Endothelial cell of umbilical vein (primary cell): ENCODE measurements at regions not wholly inside any gene's neighbourhood (a gene's known extent, or its start where the extent isn't known, plus 50 kb on each side); places are given as distances from the start of the nearest gene placed in this dataset.

Source experiments
- BruUV-seq: library from RNA; stranded (reverse); fragments of 400-500 nt; replicated peaks from 2 replicates; lab custom pipeline; 2021; lab: Mats Ljungman, UMichigan
- CTCF ChIA-PET: fragments of 300-600, 350-600 bp; sonication (Branson Sonifier 250); formaldehyde crosslinking; loops from one replicate; lab custom pipeline; 2021; ENCODE audit warnings: antibody characterized with exemption, inconsistent platforms; lab: Charles Lee
- POLR2A ChIA-PET: fragments of 300-600, 350-600 bp; sonication (Branson Sonifier 250); formaldehyde crosslinking; loops from one replicate; lab custom pipeline; 2021; ENCODE audit warnings: antibody characterized with exemption, inconsistent platforms; lab: Charles Lee
- DNase-seq: peaks from one replicate; pipeline ENCODE4 v3.0.0-alpha.2; 2011; ENCODE audit warnings: low read depth, low spot score
- FAIRE-seq: peaks from 2 replicates; lab custom pipeline; 2011; peaks lifted over from hg19 to GRCh38; lab: Jason Lieb, UNC
- H2AFZ ChIP-seq: 2 replicates; pipeline ENCODE4 v1.6.0; 2012; ENCODE audit warnings: low read depth, low read length, control low read depth, inconsistent platforms
- H3K27ac ChIP-seq: 2 replicates; pipeline ENCODE4 v1.5.1; 2011; ENCODE audit warnings: low read depth, mild to moderate bottlenecking, control low read depth, low read length, moderate library complexity; ENCODE audit not compliant: insufficient read depth
- H3K27me3 ChIP-seq, 2 experiments: 2 replicates each; pipeline versions ENCODE4 v1.6.0 to v1.6.1; 2011; ENCODE audit warnings: low read length in 2 of 2, mixed read lengths in 1 of 2; ENCODE audit not compliant: control insufficient read depth in 2 of 2, insufficient read depth in 2 of 2
- H3K36me3 ChIP-seq, 2 experiments: 2 replicates in 1 of 2; 3 replicates in 1 of 2; pipeline ENCODE4 v1.5.1; 2011; ENCODE audit warnings: low read length in 2 of 2, mild to moderate bottlenecking in 1 of 2, moderate library complexity in 1 of 2; ENCODE audit not compliant: control insufficient read depth in 2 of 2, insufficient read depth in 2 of 2; ENCODE audit errors: extremely low read depth in 1 of 2
- H3K4me1 ChIP-seq: 3 replicates; pipeline ENCODE4 v1.5.1; 2011; ENCODE audit warnings: mild to moderate bottlenecking, low read length; ENCODE audit not compliant: control insufficient read depth, insufficient read depth; ENCODE audit errors: extremely low read depth
- H3K4me2 ChIP-seq: 2 replicates; pipeline ENCODE4 v1.6.1; 2011; ENCODE audit warnings: low read length, control low read depth, mixed read lengths; ENCODE audit not compliant: insufficient read depth
- H3K4me3 ChIP-seq, 3 experiments: fragments of 200-600 bp in 1 of 3; sonication (generic), shearing (Covaris generic) in 1 of 3; replicated peaks in 1 of 3; 2 replicates each; pipeline ENCODE4 v1.5.1; 2011 to 2016; ENCODE audit warnings: control low read depth in 3 of 3, low read length in 3 of 3, mild to moderate bottlenecking in 2 of 3, inconsistent platforms in 1 of 3, low read depth in 1 of 3, moderate library complexity in 1 of 3; ENCODE audit not compliant: insufficient read depth in 1 of 3
- H3K79me2 ChIP-seq: 2 replicates; pipeline ENCODE4 v1.6.0; 2012; ENCODE audit warnings: low read length, inconsistent platforms; ENCODE audit not compliant: control insufficient read depth, insufficient read depth
- H3K9ac ChIP-seq: replicated peaks from 2 replicates; pipeline ENCODE3; 2011; ENCODE audit warnings: low read length, control low read depth; ENCODE audit not compliant: insufficient read depth; ENCODE audit errors: extremely low read depth
- H3K9me1 ChIP-seq: replicated peaks from 3 replicates; pipeline ENCODE4 v1.6.0; 2011; ENCODE audit warnings: mild to moderate bottlenecking, low read length; ENCODE audit not compliant: control insufficient read depth, insufficient read depth; ENCODE audit errors: extremely low read depth
- H3K9me3 ChIP-seq: replicated peaks from 2 replicates; pipeline ENCODE4 v1.5.1; 2012; ENCODE audit warnings: low read length, inconsistent platforms; ENCODE audit not compliant: control insufficient read depth, insufficient read depth
- H4K20me1 ChIP-seq: replicated peaks from 2 replicates; pipeline ENCODE3; 2011; ENCODE audit warnings: mild to moderate bottlenecking, low read length; ENCODE audit not compliant: control insufficient read depth, insufficient read depth; ENCODE audit errors: extremely low read depth
- EZH2 ChIP-seq: IDR thresholded peaks from 2 replicates; pipeline ENCODE4 v1.6.1; 2012; ENCODE audit warnings: borderline replicate concordance, low read depth, mild to moderate bottlenecking, moderate library complexity, low read length, inconsistent platforms; ENCODE audit not compliant: severe bottlenecking
- FOS ChIP-seq: IDR thresholded peaks from 2 replicates; pipeline ENCODE4 v1.6.1; 2011; ENCODE audit warnings: mild to moderate bottlenecking, low read length, moderate library complexity, borderline replicate concordance; ENCODE audit not compliant: insufficient read depth
- GATA2 ChIP-seq: IDR thresholded peaks from 2 replicates; pipeline ENCODE4 v1.7.0; 2011; ENCODE audit warnings: low read depth, mild to moderate bottlenecking, moderate library complexity, mixed read lengths, low read length; ENCODE audit not compliant: insufficient read length, insufficient read depth
- JUN ChIP-seq: IDR thresholded peaks from 2 replicates; pipeline ENCODE4 v1.6.1; 2011; ENCODE audit warnings: borderline replicate concordance, low read depth; ENCODE audit not compliant: insufficient read length, insufficient read depth
- MYC ChIP-seq: IDR thresholded peaks from one replicate; pipeline ENCODE4 v1.6.1; 2011; ENCODE audit warnings: mild to moderate bottlenecking, low read depth, low read length
- POLR2A ChIP-seq: IDR thresholded peaks from 2 replicates; pipeline ENCODE4 v1.6.1; 2012; ENCODE audit warnings: low read depth, mild to moderate bottlenecking, control low read depth, low read length
- POLR2AphosphoS5 ChIP-seq: IDR thresholded peaks from 2 replicates; pipeline ENCODE4 v1.6.1; 2012; ENCODE audit warnings: low read depth, mild to moderate bottlenecking, control low read depth, low read length, moderate library complexity; ENCODE audit not compliant: insufficient read depth
- dilution Hi-C: fragments of 300-500 bp; cut with MboI; formaldehyde crosslinking; loops from one replicate; pipeline ENCODE4 v1.15.0; 2019; ENCODE audit warnings: low sequenced_read_pairs; ENCODE audit not compliant: extremely low pct_ligation_motif_present
- intact Hi-C: fragments of 100-400 bp; cut with micrococcal nuclease; formaldehyde crosslinking; loops from one replicate; pipeline ENCODE4 v1.10.0; 2022
- TF ChIP-seq, protein P1 (sequence below), 2 donors: IDR thresholded peaks; 1 replicate in 1 of 2; 2 replicates in 1 of 2; pipeline ENCODE4 v1.5.1; 2011; ENCODE audit warnings: low read length in 2 of 2, mild to moderate bottlenecking in 2 of 2, moderate library complexity in 2 of 2, control low read depth in 1 of 2, inconsistent platforms in 1 of 2, low read depth in 1 of 2; ENCODE audit not compliant: insufficient read depth in 1 of 2; ENCODE audit errors: extremely low read depth in 1 of 2

GRCh38 chr10:34003561-34003960 is 669.1 kb upstream of the NRP1 start:
- Histone ChIP-seq H3K36me3 (no peaks in the 10 kb centered on the region), H3K9ac (no peak overlapping the region), H3K27me3 (peaks cover 9 to 10% of the 10 kb centered on the region in 2 experiments), H4K20me1 (no peaks in the 10 kb centered on the region), H2AFZ (no peak overlapping the region), H3K9me3 (no peaks in the 10 kb centered on the region), H3K4me3 (no peak overlapping the region), H3K27ac (no peak overlapping the region), H3K9me1 (no peaks in the 10 kb centered on the region), H3K4me2 (no peak overlapping the region), H3K79me2 (no peaks in the 10 kb centered on the region), H3K4me1 (no peaks in the 10 kb centered on the region)
- TF ChIP-seq GATA2 (no peak), POLR2A (no peak), JUN (no peak), MYC (no peak), POLR2AphosphoS5 (no peak), FOS (no peak)
- TF ChIP-seq, protein P1, sequence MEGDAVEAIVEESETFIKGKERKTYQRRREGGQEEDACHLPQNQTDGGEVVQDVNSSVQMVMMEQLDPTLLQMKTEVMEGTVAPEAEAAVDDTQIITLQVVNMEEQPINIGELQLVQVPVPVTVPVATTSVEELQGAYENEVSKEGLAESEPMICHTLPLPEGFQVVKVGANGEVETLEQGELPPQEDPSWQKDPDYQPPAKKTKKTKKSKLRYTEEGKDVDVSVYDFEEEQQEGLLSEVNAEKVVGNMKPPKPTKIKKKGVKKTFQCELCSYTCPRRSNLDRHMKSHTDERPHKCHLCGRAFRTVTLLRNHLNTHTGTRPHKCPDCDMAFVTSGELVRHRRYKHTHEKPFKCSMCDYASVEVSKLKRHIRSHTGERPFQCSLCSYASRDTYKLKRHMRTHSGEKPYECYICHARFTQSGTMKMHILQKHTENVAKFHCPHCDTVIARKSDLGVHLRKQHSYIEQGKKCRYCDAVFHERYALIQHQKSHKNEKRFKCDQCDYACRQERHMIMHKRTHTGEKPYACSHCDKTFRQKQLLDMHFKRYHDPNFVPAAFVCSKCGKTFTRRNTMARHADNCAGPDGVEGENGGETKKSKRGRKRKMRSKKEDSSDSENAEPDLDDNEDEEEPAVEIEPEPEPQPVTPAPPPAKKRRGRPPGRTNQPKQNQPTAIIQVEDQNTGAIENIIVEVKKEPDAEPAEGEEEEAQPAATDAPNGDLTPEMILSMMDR (IDR thresholded peaks at IDR 0.05; ENCODE audit: extremely low read depth in 1 of 2, insufficient read depth in 1 of 2, low read depth in 1 of 2, low read length in 2 of 2), result no peak
- intact Hi-C loops, result no loop called here
- DNase-seq, result no peak
- no peak for FAIRE-seq
- dilution Hi-C loops, result no loop called here
- no TSS peak for BruUV-seq
- ChIA-PET POLR2A (no interaction called here), CTCF (no interaction called here)

DNA sequence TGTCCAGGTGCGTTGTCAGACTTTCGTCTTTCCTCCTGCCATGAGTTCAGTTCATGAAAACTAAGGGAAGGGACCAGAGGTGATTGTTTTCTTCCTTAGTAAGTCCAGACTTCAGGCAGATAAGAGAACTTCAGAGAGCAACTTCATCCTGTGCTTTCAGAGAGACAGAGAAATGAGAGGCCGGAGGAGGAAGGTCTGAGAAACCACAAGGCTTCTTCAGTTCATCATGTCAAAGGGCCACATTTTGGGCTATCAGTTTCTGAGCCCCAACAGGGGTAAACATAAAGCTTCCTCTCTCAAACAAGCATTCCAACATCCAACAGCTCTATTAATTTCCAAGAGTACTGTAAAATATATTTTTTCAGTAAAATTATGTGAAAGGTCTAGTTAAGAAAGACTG is 668.4 kb upstream of the NRP1 start:
- FAIRE-seq, result no peak
- Histone ChIP-seq H3K36me3 (no peaks in the 10 kb centered on the region), H3K4me2 (no peak overlapping the region), H3K27ac (no peak overlapping the region), H4K20me1 (no peaks in the 10 kb centered on the region), H3K27me3 (peaks cover 9 to 10% of the 10 kb centered on the region in 2 experiments), H3K4me1 (no peaks in the 10 kb centered on the region), H3K79me2 (no peaks in the 10 kb centered on the region), H3K4me3 (no peak overlapping the region), H3K9me1 (no peaks in the 10 kb centered on the region), H3K9me3 (no peaks in the 10 kb centered on the region), H2AFZ (no peak overlapping the region), H3K9ac (no peak overlapping the region)
- TF ChIP-seq FOS (no peak), GATA2 (no peak), POLR2A (no peak), POLR2AphosphoS5 (no peak), MYC (no peak), EZH2 (no peak)
- TF ChIP-seq, protein P1 (IDR thresholded peaks at IDR 0.05; ENCODE audit: extremely low read depth in 1 of 2, insufficient read depth in 1 of 2, low read depth in 1 of 2, low read length in 2 of 2), result no peak
- intact Hi-C loops (no loop called here), dilution Hi-C loops (no loop called here)
- BruUV-seq, result no TSS peak
- POLR2A ChIA-PET, result no interaction called here
- DNase-seq, result no peak
- CTCF ChIA-PET, result no interaction called here
